Cardiac muscle cell (in vitro differentiated cells and primary cell): ENCODE measurements at regions not wholly inside any gene's neighbourhood (a gene's known extent, or its start where the extent isn't known, plus 50 kb on each side); places are given as distances from the start of the nearest gene placed in this dataset.

Source experiments
- DNase-seq, 2 donors: peaks; one replicate each; pipeline versions ENCODE4 v3.0.0 to v3.0.0-alpha.2; 2010 to 2017; ENCODE audit warnings: low read depth in 1 of 2, low spot score in 1 of 2
- H3K27ac ChIP-seq: fragments of 200-600 bp; sonication (generic); 2 replicates; pipeline ENCODE4 v1.5.1; 2016
- H3K27me3 ChIP-seq: fragments of 200-600 bp; sonication (generic); 2 replicates; pipeline ENCODE4 v1.6.0; 2016; ENCODE audit warnings: control low read depth
- H3K36me3 ChIP-seq: fragments of 200-600 bp; sonication (generic); 2 replicates; pipeline ENCODE4 v1.5.1; 2016; ENCODE audit warnings: control low read depth
- H3K4me1 ChIP-seq: fragments of 200-600 bp; sonication (generic); 2 replicates; pipeline ENCODE4 v1.8.1; 2017; ENCODE audit warnings: low read depth, mild to moderate bottlenecking, mixed run types
- H3K4me3 ChIP-seq: fragments of 200-600 bp; sonication (generic); 2 replicates; pipeline ENCODE4 v1.5.1; 2016; ENCODE audit warnings: mild to moderate bottlenecking
- H3K9me3 ChIP-seq: fragments of 200-600 bp; sonication (generic); 2 replicates; pipeline ENCODE4 v1.5.1; 2017; ENCODE audit warnings: low read depth, mild to moderate bottlenecking, control low read depth
- CTCF ChIP-seq: IDR thresholded peaks from 2 replicates; pipeline ENCODE4 v1.5.1; 2012; ENCODE audit warnings: low read depth, mild to moderate bottlenecking, low read length

GRCh38 chr2:164115806-164116205 is 380.0 kb upstream of the FIGN start:
- no peak for TF ChIP-seq CTCF
- H3K4me1 ChIP-seq, result no peaks in the 10 kb centered on the region

GRCh38 chr2:164114937-164115336 is 379.1 kb upstream of the FIGN start:
- Histone ChIP-seq H3K27ac (no peak overlapping the region), H3K27me3 (no peaks in the 10 kb centered on the region), H3K9me3 (no peaks in the 10 kb centered on the region), H3K4me3 (no peak overlapping the region), H3K4me1 (no peaks in the 10 kb centered on the region), H3K36me3 (no peaks in the 10 kb centered on the region)
- TF ChIP-seq CTCF, result no peak
- no peak for DNase-seq

More at GRCh38 chr2:164115806-164116205, 380.0 kb upstream of the FIGN start:
- Histone ChIP-seq H3K4me3 (no peak overlapping the region), H3K9me3 (no peaks in the 10 kb centered on the region), H3K36me3 (no peaks in the 10 kb centered on the region), H3K27ac (no peak overlapping the region), H3K27me3 (no peaks in the 10 kb centered on the region)
- DNase-seq, result no peak

- H3K27me3 ChIP-seq, result no peaks in the 10 kb centered on the region
- no peaks in the 10 kb centered on the region for H3K4me1 ChIP-seq
- no peak for DNase-seq
- no peaks in the 10 kb centered on the region for H3K9me3 ChIP-seq
- no peak for TF ChIP-seq CTCF
- no peak overlapping the region for H3K27ac ChIP-seq
- H3K4me3 ChIP-seq, result no peak overlapping the region
- no peaks in the 10 kb centered on the region for H3K36me3 ChIP-seq
Observed at GRCh38 chr2:164112105-164112504, 376.3 kb upstream of the FIGN start.

GRCh38 chr2:164110515-164110914 is 374.7 kb upstream of the FIGN start:
- no peak for TF ChIP-seq CTCF
- H3K9me3 ChIP-seq, result no peaks in the 10 kb centered on the region
- DNase-seq, result no peak
- no peak overlapping the region for H3K4me3 ChIP-seq
- H3K27ac ChIP-seq, result no peak overlapping the region
- H3K27me3 ChIP-seq, result no peaks in the 10 kb centered on the region
- H3K36me3 ChIP-seq, result no peaks in the 10 kb centered on the region
- no peaks in the 10 kb centered on the region for H3K4me1 ChIP-seq

- DNase-seq, result no peak
- no peaks in the 10 kb centered on the region for H3K27me3 ChIP-seq
- no peak overlapping the region for H3K27ac ChIP-seq
- H3K4me3 ChIP-seq, result no peak overlapping the region
- H3K9me3 ChIP-seq, result no peaks in the 10 kb centered on the region
- TF ChIP-seq CTCF, result no peak
- no peaks in the 10 kb centered on the region for H3K36me3 ChIP-seq
- peaks cover 2% of the 10 kb centered on the region for H3K4me1 ChIP-seq
Observed at GRCh38 chr2:164109006-164109405, 373.2 kb upstream of the FIGN start.

GRCh38 chr2:164103271-164103670 is 367.5 kb upstream of the FIGN start:
- Histone ChIP-seq H3K27me3 (no peaks in the 10 kb centered on the region), H3K9me3 (no peaks in the 10 kb centered on the region), H3K27ac (no peak overlapping the region), H3K36me3 (no peaks in the 10 kb centered on the region), H3K4me3 (no peak overlapping the region), H3K4me1 (peaks cover 2% of the 10 kb centered on the region)
- DNase-seq, result no peak
- TF ChIP-seq CTCF, result no peak
